ENCODE measurements at regions not wholly inside any gene's neighbourhood (a gene's known extent, or its start where the extent isn't known, plus 50 kb on each side); places are given as distances from the start of the nearest gene placed in this dataset.

GRCh38 chr7:90092506-90092905 lies 61.8 kb upstream of the STEAP1 start:
- intact Hi-C loops (cut with DNase I; ENCODE audit: low total_unique reads), result no loop called here
- no peaks in the 10 kb centered on the region for H3K4me1 ChIP-seq
- no peak for DNase-seq
- H3K27ac ChIP-seq, result no peak overlapping the region
- H3K9me3 ChIP-seq, result peaks cover 0 to 4% (median 0%) of the 10 kb centered on the region in 4 donors
- no peaks in the 10 kb centered on the region for H3K36me3 ChIP-seq
- no peaks in the 10 kb centered on the region for H3K27me3 ChIP-seq
- no peak overlapping the region for H3K4me3 ChIP-seq
- TF ChIP-seq EP300 (IDR thresholded peaks at IDR 0.05) (no peak), CTCF (IDR thresholded peaks at IDR 0.05) (no peak), POLR2A (IDR thresholded peaks at IDR 0.05) (no peak), POLR2AphosphoS5 (IDR thresholded peaks at IDR 0.05) (no peak)

GRCh38 chr7:90094030-90094429 lies 60.2 kb upstream of the STEAP1 start:
- no peak for DNase-seq
- Histone ChIP-seq H3K4me1 (no peaks in the 10 kb centered on the region), H3K4me3 (no peak overlapping the region), H3K27me3 (no peaks in the 10 kb centered on the region), H3K9me3 (peaks cover 0 to 4% (median 0%) of the 10 kb centered on the region in 4 donors), H3K27ac (no peak overlapping the region), H3K36me3 (no peaks in the 10 kb centered on the region)
- WGBS, 5 donors, result 75 to 88% (median 84%) methylated on average over 2 of the region's 2 CpGs
- TF ChIP-seq POLR2AphosphoS5 (IDR thresholded peaks at IDR 0.05) (no peak), CTCF (IDR thresholded peaks at IDR 0.05) (no peak), POLR2A (IDR thresholded peaks at IDR 0.05) (no peak), EP300 (IDR thresholded peaks at IDR 0.05) (no peak)
- intact Hi-C loops (cut with DNase I; ENCODE audit: low total_unique reads), result no loop called here

Small RNA genes lying in the stretch of these regions (small RNA-seq; reads per million reads assigned to genes)
- gene RNU6-274P, result 0 reads per million in 4 donors
